Loucy (cell line): ENCODE measurements at regions not wholly inside any gene's neighbourhood (a gene's known extent, or its start where the extent isn't known, plus 50 kb on each side); places are given as distances from the start of the nearest gene placed in this dataset.

Experiments
- H2AFZ ChIP-seq: fragments of 200-600 bp; sonication (generic); 2 replicates; pipeline ENCODE4 v1.6.0; 2016; ENCODE audit warnings: antibody characterized with exemption, mild to moderate bottlenecking, low read length, moderate library complexity
- H3F3A ChIP-seq: fragments of 200-600 bp; 2 replicates; pipeline ENCODE4 v1.6.0; 2016; ENCODE audit warnings: antibody characterized with exemption, low read depth, mild to moderate bottlenecking
- H3K27me3 ChIP-seq: fragments of 200-600 bp; sonication (generic); 2 replicates; pipeline ENCODE4 v1.6.1; 2014; ENCODE audit warnings: low read length, mild to moderate bottlenecking; ENCODE audit not compliant: insufficient read depth, poor library complexity, severe bottlenecking
- H3K36me3 ChIP-seq: fragments of 200-600 bp; sonication (generic); 2 replicates; pipeline ENCODE4 v1.6.1; 2016; ENCODE audit warnings: low read length; ENCODE audit not compliant: insufficient read depth
- H3K4me1 ChIP-seq: fragments of 200-600 bp; sonication (generic); 2 replicates; pipeline ENCODE4 v1.5.1; 2014; ENCODE audit warnings: low read length, mild to moderate bottlenecking; ENCODE audit not compliant: insufficient read depth, poor library complexity, severe bottlenecking
- H3K4me2 ChIP-seq: fragments of 200-600 bp; sonication (generic); 2 replicates; pipeline ENCODE4 v1.6.0; 2014; ENCODE audit warnings: antibody characterized with exemption, low read length, low read depth, mild to moderate bottlenecking; ENCODE audit not compliant: poor library complexity, severe bottlenecking
- H3K4me3 ChIP-seq: fragments of 200-600 bp; sonication (generic); 2 replicates; pipeline ENCODE4 v1.5.1; 2014; ENCODE audit warnings: low read length, mild to moderate bottlenecking, mixed read lengths; ENCODE audit not compliant: poor library complexity, severe bottlenecking
- H3K79me2 ChIP-seq: fragments of 200-600 bp; sonication (generic); 2 replicates; pipeline ENCODE4 v1.6.1; 2014; ENCODE audit warnings: low read length; ENCODE audit not compliant: insufficient read depth
- H3K9ac ChIP-seq: fragments of 200-600 bp; sonication (generic); 2 replicates; pipeline ENCODE4 v1.6.0; 2014; ENCODE audit warnings: mild to moderate bottlenecking, low read depth, low read length, moderate library complexity; ENCODE audit not compliant: poor library complexity, severe bottlenecking
- H3K9me2 ChIP-seq: fragments of 200-600 bp; sonication (generic); replicated peaks from 2 replicates; pipeline ENCODE4 v1.6.1; 2016; ENCODE audit warnings: low read depth, low read length, mixed read lengths
- H3K9me3 ChIP-seq: fragments of 200-600 bp; sonication (generic); 2 replicates; pipeline ENCODE4 v1.6.1; 2014; ENCODE audit warnings: mild to moderate bottlenecking, antibody characterized with exemption, low read length, low read depth; ENCODE audit not compliant: insufficient read depth
- H4K20me1 ChIP-seq: fragments of 200-600 bp; sonication (generic); 2 replicates; pipeline ENCODE4 v1.6.0; 2014; ENCODE audit warnings: antibody characterized with exemption, low read length, mild to moderate bottlenecking; ENCODE audit not compliant: insufficient read depth, poor library complexity, severe bottlenecking
- EZH2phosphoT487 ChIP-seq: fragments of 200-600 bp; IDR thresholded peaks from 2 replicates; pipeline ENCODE4 v1.6.1; 2018; ENCODE audit warnings: antibody characterized with exemption, mild to moderate bottlenecking, moderate library complexity, borderline replicate concordance
- TF ChIP-seq, protein P1 (sequence below): fragments of 200-600 bp; sonication (generic); conservative IDR thresholded peaks from 2 replicates; pipeline ENCODE4 v1.5.1; 2014; ENCODE audit warnings: mild to moderate bottlenecking, antibody characterized with exemption, low read length

DNA sequence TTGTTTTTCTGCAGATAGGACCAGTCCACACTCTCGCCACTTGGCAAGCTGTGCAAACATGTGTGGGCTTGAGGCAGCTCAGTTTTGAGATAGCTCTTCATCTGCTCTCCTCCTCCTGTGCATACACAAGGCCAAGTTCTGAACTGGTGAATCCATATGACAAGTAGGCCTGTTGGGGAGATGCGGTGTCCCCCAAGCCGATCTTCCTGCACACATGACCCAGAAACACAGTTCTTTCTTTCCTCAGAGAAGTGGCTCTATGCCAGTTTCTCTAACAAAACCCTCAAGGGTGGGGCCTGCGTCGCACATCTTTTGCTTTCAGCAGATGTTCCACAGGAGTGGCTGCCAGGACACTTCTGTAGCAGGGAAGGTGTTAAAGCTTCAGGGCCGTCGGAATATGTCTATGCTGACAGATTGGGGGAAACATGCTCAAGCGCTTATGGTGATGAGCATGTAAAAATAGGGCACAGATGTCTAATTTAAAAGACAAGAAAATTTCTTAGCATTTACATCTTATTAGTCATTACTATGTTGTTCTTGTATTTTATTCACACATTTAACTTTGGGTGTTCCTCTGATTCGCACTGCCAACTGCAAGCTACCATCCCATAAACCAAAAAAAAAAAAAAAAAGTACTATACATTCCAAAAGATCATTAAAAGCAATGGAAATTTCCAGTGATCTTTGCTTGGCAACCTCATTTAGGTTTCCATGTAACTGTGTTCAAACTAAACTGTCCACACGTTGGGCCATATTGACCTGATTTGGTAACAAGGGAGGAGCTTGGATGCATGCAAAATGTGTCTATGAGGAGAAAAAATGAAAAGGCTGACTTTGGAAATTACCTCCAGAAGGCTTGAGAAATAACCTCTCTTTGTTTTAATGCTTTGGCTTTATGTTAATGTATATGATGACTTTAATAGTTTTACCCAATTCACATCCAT lies 1055.5 kb upstream of the KLHL29 start:
- no peak overlapping the region for H3K9ac ChIP-seq
- no peaks in the 10 kb centered on the region for H3K27me3 ChIP-seq
- H4K20me1 ChIP-seq: no peaks in the 10 kb centered on the region
- no peaks in the 10 kb centered on the region for H3F3A ChIP-seq
- no peak overlapping the region for H3K4me3 ChIP-seq
- no peaks in the 10 kb centered on the region for H3K9me3 ChIP-seq
- no peaks in the 10 kb centered on the region for H3K4me1 ChIP-seq
- H3K4me2 ChIP-seq: no peak overlapping the region
- no peak overlapping the region for H2AFZ ChIP-seq
- H3K36me3 ChIP-seq: no peaks in the 10 kb centered on the region
- TF ChIP-seq, protein P1, sequence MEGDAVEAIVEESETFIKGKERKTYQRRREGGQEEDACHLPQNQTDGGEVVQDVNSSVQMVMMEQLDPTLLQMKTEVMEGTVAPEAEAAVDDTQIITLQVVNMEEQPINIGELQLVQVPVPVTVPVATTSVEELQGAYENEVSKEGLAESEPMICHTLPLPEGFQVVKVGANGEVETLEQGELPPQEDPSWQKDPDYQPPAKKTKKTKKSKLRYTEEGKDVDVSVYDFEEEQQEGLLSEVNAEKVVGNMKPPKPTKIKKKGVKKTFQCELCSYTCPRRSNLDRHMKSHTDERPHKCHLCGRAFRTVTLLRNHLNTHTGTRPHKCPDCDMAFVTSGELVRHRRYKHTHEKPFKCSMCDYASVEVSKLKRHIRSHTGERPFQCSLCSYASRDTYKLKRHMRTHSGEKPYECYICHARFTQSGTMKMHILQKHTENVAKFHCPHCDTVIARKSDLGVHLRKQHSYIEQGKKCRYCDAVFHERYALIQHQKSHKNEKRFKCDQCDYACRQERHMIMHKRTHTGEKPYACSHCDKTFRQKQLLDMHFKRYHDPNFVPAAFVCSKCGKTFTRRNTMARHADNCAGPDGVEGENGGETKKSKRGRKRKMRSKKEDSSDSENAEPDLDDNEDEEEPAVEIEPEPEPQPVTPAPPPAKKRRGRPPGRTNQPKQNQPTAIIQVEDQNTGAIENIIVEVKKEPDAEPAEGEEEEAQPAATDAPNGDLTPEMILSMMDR: no peak
- no peak for TF ChIP-seq EZH2phosphoT487
- no peaks in the 10 kb centered on the region for H3K9me2 ChIP-seq
- H3K79me2 ChIP-seq: no peaks in the 10 kb centered on the region

DNA sequence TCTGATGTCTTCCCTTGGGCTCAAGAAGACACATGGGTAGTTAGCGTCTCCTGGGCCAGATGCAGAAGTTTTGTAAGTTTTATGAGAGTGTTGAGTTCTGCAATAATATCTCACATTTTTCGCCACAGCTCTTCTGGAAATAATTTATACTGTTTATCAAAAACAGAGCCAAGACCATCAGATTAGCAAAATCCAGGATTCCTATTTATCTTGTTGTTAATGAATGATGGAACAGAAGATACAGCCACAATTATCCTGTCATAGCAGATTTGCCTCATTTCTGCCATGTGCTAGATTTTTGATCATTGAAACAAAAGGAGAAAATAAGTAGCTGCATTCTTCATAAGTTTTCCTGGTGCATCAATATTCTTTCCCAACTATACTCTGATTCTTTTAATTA lies 1048.6 kb upstream of the KLHL29 start:
- H3K4me2 ChIP-seq: no peak overlapping the region
- no peaks in the 10 kb centered on the region for H4K20me1 ChIP-seq
- no peaks in the 10 kb centered on the region for H3K4me1 ChIP-seq
- H3K9me3 ChIP-seq: no peaks in the 10 kb centered on the region
- no peaks in the 10 kb centered on the region for H3K9me2 ChIP-seq
- TF ChIP-seq, protein P1: no peak
- TF ChIP-seq EZH2phosphoT487: no peak
- H3K27me3 ChIP-seq: no peaks in the 10 kb centered on the region
- no peak overlapping the region for H3K4me3 ChIP-seq
- H3K9ac ChIP-seq: no peak overlapping the region
- no peak overlapping the region for H2AFZ ChIP-seq
- H3F3A ChIP-seq: no peaks in the 10 kb centered on the region
- no peaks in the 10 kb centered on the region for H3K79me2 ChIP-seq
- H3K36me3 ChIP-seq: no peaks in the 10 kb centered on the region

GRCh38 chr2:22340716-22341115 lies 1044.3 kb upstream of the KLHL29 start:
- no peaks in the 10 kb centered on the region for H3K27me3 ChIP-seq
- TF ChIP-seq, protein P1: no peak
- no peak for TF ChIP-seq EZH2phosphoT487
- H3K79me2 ChIP-seq: no peaks in the 10 kb centered on the region
- no peaks in the 10 kb centered on the region for H3K36me3 ChIP-seq
- H3F3A ChIP-seq: no peaks in the 10 kb centered on the region
- H4K20me1 ChIP-seq: no peaks in the 10 kb centered on the region
- H3K9me3 ChIP-seq: no peaks in the 10 kb centered on the region
- H3K4me3 ChIP-seq: no peak overlapping the region
- H3K9ac ChIP-seq: no peak overlapping the region
- no peak overlapping the region for H3K4me2 ChIP-seq
- no peaks in the 10 kb centered on the region for H3K9me2 ChIP-seq
- no peak overlapping the region for H2AFZ ChIP-seq
- H3K4me1 ChIP-seq: no peaks in the 10 kb centered on the region
